ENCODE measurements at regions not wholly inside any gene's neighbourhood (a gene's known extent, or its start where the extent isn't known, plus 50 kb on each side); places are given as distances from the start of the nearest gene placed in this dataset.

- Histone ChIP-seq H3K36me3 (no peaks in the 10 kb centered on the region), H3K9me3 (peaks cover 0 to 2% of the 10 kb centered on the region in 2 donors), H3K27me3 (no peaks in the 10 kb centered on the region), H3K4me3 (no peak overlapping the region), H3K4me1 (no peaks in the 10 kb centered on the region), H3K27ac (no peak overlapping the region)
- TF ChIP-seq, protein P1, sequence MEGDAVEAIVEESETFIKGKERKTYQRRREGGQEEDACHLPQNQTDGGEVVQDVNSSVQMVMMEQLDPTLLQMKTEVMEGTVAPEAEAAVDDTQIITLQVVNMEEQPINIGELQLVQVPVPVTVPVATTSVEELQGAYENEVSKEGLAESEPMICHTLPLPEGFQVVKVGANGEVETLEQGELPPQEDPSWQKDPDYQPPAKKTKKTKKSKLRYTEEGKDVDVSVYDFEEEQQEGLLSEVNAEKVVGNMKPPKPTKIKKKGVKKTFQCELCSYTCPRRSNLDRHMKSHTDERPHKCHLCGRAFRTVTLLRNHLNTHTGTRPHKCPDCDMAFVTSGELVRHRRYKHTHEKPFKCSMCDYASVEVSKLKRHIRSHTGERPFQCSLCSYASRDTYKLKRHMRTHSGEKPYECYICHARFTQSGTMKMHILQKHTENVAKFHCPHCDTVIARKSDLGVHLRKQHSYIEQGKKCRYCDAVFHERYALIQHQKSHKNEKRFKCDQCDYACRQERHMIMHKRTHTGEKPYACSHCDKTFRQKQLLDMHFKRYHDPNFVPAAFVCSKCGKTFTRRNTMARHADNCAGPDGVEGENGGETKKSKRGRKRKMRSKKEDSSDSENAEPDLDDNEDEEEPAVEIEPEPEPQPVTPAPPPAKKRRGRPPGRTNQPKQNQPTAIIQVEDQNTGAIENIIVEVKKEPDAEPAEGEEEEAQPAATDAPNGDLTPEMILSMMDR (IDR thresholded peaks at IDR 0.05), result no peak
- no peak for ATAC-seq
- intact Hi-C loops (cut with DNase I), result no loop called here
- DNase-seq, result no peak
Measured at GRCh38 chr10:10096898-10097297, 920.8 kb upstream of the CELF2 start.

DNA sequence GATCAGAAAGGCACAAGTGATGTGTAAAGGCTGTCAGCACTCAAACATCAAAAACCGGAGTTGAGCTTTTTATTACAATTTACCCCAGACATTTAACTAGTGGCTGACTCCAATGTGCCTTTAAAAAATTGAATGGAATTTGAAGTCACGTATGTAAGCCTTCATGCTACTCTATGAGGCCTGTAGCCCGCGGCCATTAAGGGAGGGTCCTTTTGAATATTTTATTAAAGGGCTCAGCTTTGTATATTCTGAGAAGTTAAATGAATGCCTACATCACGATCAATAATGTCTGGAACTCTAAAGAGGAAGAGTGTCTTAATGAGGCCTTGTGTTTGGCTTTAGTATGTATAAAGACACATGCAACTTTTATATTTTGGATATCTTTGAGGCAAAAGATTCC lies 916.6 kb upstream of the CELF2 start:
- H3K9me3 ChIP-seq, result peaks cover 0 to 2% of the 10 kb centered on the region in 2 donors
- intact Hi-C loops (cut with DNase I), result no loop called here
- H3K27me3 ChIP-seq, result no peaks in the 10 kb centered on the region
- no peak for ATAC-seq
- DNase-seq, result no peak
- H3K4me1 ChIP-seq, result no peaks in the 10 kb centered on the region
- H3K36me3 ChIP-seq, result no peaks in the 10 kb centered on the region
- no peak overlapping the region for H3K27ac ChIP-seq
- TF ChIP-seq, protein P1 (IDR thresholded peaks at IDR 0.05), result no peak
- no peak overlapping the region for H3K4me3 ChIP-seq

DNA sequence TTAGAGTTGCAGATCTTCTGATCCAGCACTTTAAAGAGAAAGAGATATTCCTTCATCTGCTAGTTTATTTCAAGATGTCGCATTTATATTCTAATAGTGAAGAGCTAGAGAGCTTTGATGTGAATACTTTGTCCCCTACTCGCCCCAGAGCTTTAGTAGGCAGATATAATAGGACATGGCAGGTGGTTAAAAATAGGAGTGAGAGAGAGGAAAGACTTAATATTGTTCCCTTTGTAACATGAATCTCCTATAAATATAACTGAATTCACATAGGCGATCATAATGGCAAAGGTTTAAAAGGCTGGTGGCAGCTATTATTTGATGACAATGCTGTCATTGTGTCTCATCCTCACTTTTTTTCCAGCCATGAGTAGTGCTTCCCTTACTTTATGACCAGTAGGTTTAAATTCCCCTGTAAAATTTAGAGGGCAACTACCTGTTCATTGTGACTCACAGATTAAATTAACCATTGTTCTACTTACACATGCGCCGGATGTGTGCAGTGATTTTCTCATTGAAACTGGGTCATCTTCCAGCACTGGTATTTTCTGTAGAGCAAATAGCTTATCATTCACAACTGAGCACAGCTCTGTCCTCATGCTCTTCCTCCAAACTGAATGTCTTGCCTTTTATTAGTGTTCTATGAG lies 906.7 kb upstream of the CELF2 start:
- H3K9me3 ChIP-seq, result peaks cover 0 to 2% of the 10 kb centered on the region in 2 donors
- no peaks in the 10 kb centered on the region for H3K4me1 ChIP-seq
- intact Hi-C loops (cut with DNase I), result no loop called here
- TF ChIP-seq, protein P1 (IDR thresholded peaks at IDR 0.05), result no peak
- H3K27me3 ChIP-seq, result no peaks in the 10 kb centered on the region
- H3K36me3 ChIP-seq, result no peaks in the 10 kb centered on the region
- ATAC-seq, result no peak
- H3K4me3 ChIP-seq, result no peak overlapping the region
- no peak for DNase-seq
- no peak overlapping the region for H3K27ac ChIP-seq

DNA sequence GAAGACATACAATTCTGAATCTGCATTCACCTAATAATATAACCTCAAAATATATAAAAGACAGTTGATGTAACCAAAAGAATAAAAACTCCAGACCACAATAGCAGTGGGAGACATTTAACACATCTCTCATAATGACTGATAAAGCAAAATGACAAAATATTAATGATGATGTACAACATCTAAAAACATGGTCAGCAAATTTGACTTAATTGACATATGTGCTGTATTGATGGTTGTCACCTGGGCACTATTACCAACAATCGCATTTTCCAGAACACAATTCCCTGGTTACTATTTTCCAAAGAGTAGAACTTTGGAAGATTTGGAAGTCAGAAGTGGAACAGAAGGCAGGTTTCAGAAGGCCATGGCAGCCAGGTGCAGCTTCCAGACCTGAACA lies 899.5 kb upstream of the CELF2 start:
- no peaks in the 10 kb centered on the region for H3K36me3 ChIP-seq
- no peaks in the 10 kb centered on the region for H3K27me3 ChIP-seq
- no peaks in the 10 kb centered on the region for H3K4me1 ChIP-seq
- DNase-seq (no peak), ATAC-seq (no peak)
- no peak overlapping the region for H3K4me3 ChIP-seq
- TF ChIP-seq, protein P1 (IDR thresholded peaks at IDR 0.05), result no peak
- H3K9me3 ChIP-seq, result peaks cover 0 to 12% of the 10 kb centered on the region in 2 donors
- intact Hi-C loops (cut with DNase I), result no loop called here
- H3K27ac ChIP-seq, result no peak overlapping the region

- H3K27ac ChIP-seq, result no peak overlapping the region
- no peak overlapping the region for H3K4me3 ChIP-seq
- no peak for DNase-seq
- intact Hi-C loops (cut with DNase I), result no loop called here
- peaks cover 0 to 12% of the 10 kb centered on the region in 2 donors for H3K9me3 ChIP-seq
- H3K27me3 ChIP-seq, result no peaks in the 10 kb centered on the region
- no peak for ATAC-seq
- TF ChIP-seq, protein P1 (IDR thresholded peaks at IDR 0.05), result no peak
- no peaks in the 10 kb centered on the region for H3K36me3 ChIP-seq
- H3K4me1 ChIP-seq, result no peaks in the 10 kb centered on the region
Measured at GRCh38 chr10:10120671-10121070, 897.0 kb upstream of the CELF2 start.
